H1 (cell line): ENCODE measurements at regions not wholly inside any gene's neighbourhood (a gene's known extent, or its start where the extent isn't known, plus 50 kb on each side); places are given as distances from the start of the nearest gene placed in this dataset.

ENCODE experiments used
- CTCF ChIA-PET: fragments of 300-600 bp; sonication (Branson Sonifier 250); formaldehyde crosslinking; loops from one replicate; lab custom pipeline; 2021; ENCODE audit not compliant: partially characterized antibody; lab: Charles Lee
- POLR2A ChIA-PET: fragments of 300-600 bp; sonication (Branson Sonifier 250); formaldehyde crosslinking; loops from one replicate; lab custom pipeline; 2021; ENCODE audit warnings: inconsistent platforms; ENCODE audit not compliant: partially characterized antibody; lab: Charles Lee
- DNase-seq, 2 experiments: peaks; one replicate each; pipeline versions ENCODE4 v3.0.0 to v3.0.0-alpha.2; 2010 to 2022; ENCODE audit warnings: low spot score in 2 of 2, low read depth in 1 of 2, mixed read lengths in 1 of 2
- FAIRE-seq: peaks from 2 replicates; lab custom pipeline; 2011; peaks lifted over from hg19 to GRCh38; lab: Jason Lieb, UNC
- H2AFZ ChIP-seq: 2 replicates; pipeline ENCODE4 v1.8.1; 2012; ENCODE audit warnings: low read length, inconsistent platforms
- H2AK5ac ChIP-seq: 2 replicates; pipeline ENCODE4 v1.6.1; 2013; ENCODE audit warnings: low read depth, low read length
- H2BK120ac ChIP-seq: replicated peaks from 2 replicates; pipeline ENCODE3; 2013; ENCODE audit warnings: low read depth, low read length, inconsistent platforms
- H2BK12ac ChIP-seq: 2 replicates; pipeline ENCODE4 v1.6.1; 2013; ENCODE audit warnings: low read depth, low read length
- H2BK15ac ChIP-seq: 2 replicates; pipeline ENCODE4 v1.6.1; 2013; ENCODE audit warnings: low read length
- H2BK20ac ChIP-seq: 2 replicates; pipeline ENCODE4 v1.6.1; 2013; ENCODE audit warnings: low read length
- H2BK5ac ChIP-seq: 2 replicates; pipeline ENCODE4 v1.6.1; 2013; ENCODE audit warnings: low read depth, low read length
- H3K14ac ChIP-seq: 2 replicates; pipeline ENCODE4 v1.6.1; 2013; ENCODE audit warnings: inconsistent platforms; ENCODE audit not compliant: insufficient read length
- H3K18ac ChIP-seq: 2 replicates; pipeline ENCODE4 v1.6.1; 2013; ENCODE audit warnings: low read length; ENCODE audit errors: extremely low read depth
- H3K23ac ChIP-seq: 2 replicates; pipeline ENCODE4 v1.6.1; 2013; ENCODE audit warnings: inconsistent platforms; ENCODE audit not compliant: insufficient read length
- H3K23me2 ChIP-seq: 2 replicates; pipeline ENCODE4 v1.6.1; 2013; ENCODE audit warnings: low read depth, low read length
- H3K27ac ChIP-seq: 2 replicates; pipeline ENCODE4 v1.6.1; 2011; ENCODE audit warnings: low read depth, low read length, inconsistent platforms
- H3K27me3 ChIP-seq, 4 experiments: replicated peaks in 1 of 4; 1 replicate in 1 of 4; 2 replicates in 3 of 4; pipeline versions ENCODE4 v1.6.1 to v1.8.1; 2011 to 2013; ENCODE audit warnings: low read length in 3 of 4, mild to moderate bottlenecking in 3 of 4, inconsistent platforms in 2 of 4, mixed read lengths in 2 of 4, moderate library complexity in 1 of 4; ENCODE audit not compliant: control insufficient read depth in 3 of 4, insufficient read depth in 3 of 4; ENCODE audit errors: extremely low read depth in 1 of 4
- H3K36me3 ChIP-seq, 4 experiments: 2 replicates each; pipeline versions ENCODE4 v1.6.1 to v1.8.1; 2011 to 2013; ENCODE audit warnings: mild to moderate bottlenecking in 4 of 4, low read length in 3 of 4, moderate library complexity in 2 of 4, control low read depth in 1 of 4, inconsistent platforms in 1 of 4; ENCODE audit not compliant: insufficient read depth in 4 of 4, control insufficient read depth in 2 of 4
- H3K4ac ChIP-seq: replicated peaks from 2 replicates; pipeline ENCODE3; 2013; ENCODE audit warnings: low read length, low read depth, mixed read lengths, inconsistent platforms; ENCODE audit not compliant: insufficient read length
- H3K4me1 ChIP-seq, 4 experiments: replicated peaks in 1 of 4; 1 replicate in 1 of 4; 2 replicates in 3 of 4; pipeline versions ENCODE4 v1.6.1 to v1.8.1; 2011 to 2013; ENCODE audit warnings: low read length in 3 of 4, inconsistent platforms in 2 of 4, mixed read lengths in 1 of 4; ENCODE audit not compliant: insufficient read depth in 4 of 4, control insufficient read depth in 3 of 4
- H3K4me2 ChIP-seq, 2 experiments: 2 replicates each; pipeline versions ENCODE4 v1.6.1 to v1.8.1; 2011 to 2013; ENCODE audit warnings: low read depth in 2 of 2, low read length in 2 of 2, control low read depth in 1 of 2, inconsistent platforms in 1 of 2, mild to moderate bottlenecking in 1 of 2; ENCODE audit not compliant: insufficient read depth in 1 of 2
- H3K4me3 ChIP-seq, 4 experiments: fragments of 200-600, 300-600 bp in 1 of 4; sonication (generic), shearing (Covaris generic), sonication (Bioruptor Twin) in 1 of 4; 2 replicates each; pipeline versions ENCODE4 v1.5.1 to v1.8.1; 2011 to 2016; ENCODE audit warnings: low read length in 4 of 4, low read depth in 3 of 4, control low read depth in 2 of 4, inconsistent platforms in 2 of 4, mild to moderate bottlenecking in 2 of 4, mixed read lengths in 1 of 4, moderate library complexity in 1 of 4; ENCODE audit not compliant: insufficient read depth in 2 of 4; ENCODE audit errors: extremely low read depth in 1 of 4
- H3K56ac ChIP-seq: replicated peaks from 2 replicates; pipeline ENCODE3; 2013; ENCODE audit warnings: low read depth, mild to moderate bottlenecking, mixed read lengths, low read length, inconsistent platforms; ENCODE audit not compliant: insufficient read length
- H3K79me1 ChIP-seq: 2 replicates; pipeline ENCODE4 v1.6.1; 2013; ENCODE audit warnings: low read depth, low read length, control low read depth
- H3K79me2 ChIP-seq, 2 experiments: 2 replicates each; pipeline versions ENCODE4 v1.6.1 to v1.8.1; 2012 to 2013; ENCODE audit warnings: low read length in 2 of 2, mild to moderate bottlenecking in 2 of 2, inconsistent platforms in 1 of 2; ENCODE audit not compliant: insufficient read depth in 2 of 2, control insufficient read depth in 1 of 2
- H3K9ac ChIP-seq, 4 experiments: replicated peaks in 1 of 4; 1 replicate in 1 of 4; 2 replicates in 3 of 4; pipeline versions ENCODE4 v1.6.1 to v1.8.1; 2011 to 2013; ENCODE audit warnings: low read depth in 3 of 4, low read length in 3 of 4, control low read depth in 2 of 4, mild to moderate bottlenecking in 2 of 4, moderate library complexity in 2 of 4, inconsistent platforms in 1 of 4; ENCODE audit errors: extremely low read depth in 1 of 4
- H3K9me3 ChIP-seq, 2 experiments: 2 replicates each; pipeline versions ENCODE4 v1.6.1 to v1.8.1; 2012 to 2013; ENCODE audit warnings: mild to moderate bottlenecking in 2 of 2, moderate library complexity in 2 of 2, control low read depth in 1 of 2, inconsistent platforms in 1 of 2, low read depth in 1 of 2, low read length in 1 of 2, mixed read lengths in 1 of 2; ENCODE audit not compliant: insufficient read depth in 2 of 2
- H4K20me1 ChIP-seq, 2 experiments: replicated peaks in 1 of 2; 2 replicates each; pipeline versions ENCODE3 to v1.8.1; 2011 to 2013; ENCODE audit warnings: inconsistent platforms in 2 of 2, low read length in 2 of 2, mild to moderate bottlenecking in 1 of 2; ENCODE audit not compliant: insufficient read depth in 2 of 2, control insufficient read depth in 1 of 2
- H4K5ac ChIP-seq: 2 replicates; pipeline ENCODE4 v1.6.1; 2013; ENCODE audit warnings: low read length, low read depth, mixed read lengths, inconsistent platforms; ENCODE audit not compliant: insufficient read length
- H4K8ac ChIP-seq: 2 replicates; pipeline ENCODE4 v1.8.0; 2013; ENCODE audit warnings: mild to moderate bottlenecking, moderate library complexity, low read length, inconsistent platforms; ENCODE audit not compliant: insufficient read depth; ENCODE audit errors: extremely low read depth
- H4K91ac ChIP-seq: replicated peaks from 2 replicates; pipeline ENCODE3; 2013; ENCODE audit warnings: low read length, mixed read lengths, inconsistent platforms; ENCODE audit not compliant: insufficient read length
- BCL11A ChIP-seq, 2 experiments: IDR thresholded peaks; one replicate each; pipeline ENCODE4 v1.6.1; 2011; ENCODE audit warnings: low read depth in 2 of 2, low read length in 2 of 2, mild to moderate bottlenecking in 2 of 2
- CBX8 ChIP-seq: fragments of 300-800, 300-1000 bp; sonication (generic); IDR thresholded peaks from 2 replicates; pipeline ENCODE4 v1.7.1; 2016; ENCODE audit warnings: low read depth, low read length, borderline replicate concordance
- CHD2 ChIP-seq: IDR thresholded peaks from 2 replicates; pipeline ENCODE4 v1.6.1; 2012; ENCODE audit warnings: low read length, improper control_type of control experiment
- HDAC2 ChIP-seq, 2 experiments: fragments of 300-600 bp in 1 of 2; sonication (generic) in 1 of 2; IDR thresholded peaks; 2 replicates each; pipeline ENCODE4 v1.6.1; 2011 to 2012; ENCODE audit warnings: low read depth in 2 of 2, low read length in 2 of 2, mild to moderate bottlenecking in 2 of 2, moderate library complexity in 2 of 2, borderline replicate concordance in 1 of 2, inconsistent platforms in 1 of 2
- JUN ChIP-seq: IDR thresholded peaks from 2 replicates; pipeline ENCODE4 v1.6.1; 2011; ENCODE audit warnings: low read depth, mild to moderate bottlenecking, improper control_type of control experiment, low read length
- KDM4A ChIP-seq: IDR thresholded peaks from one replicate; pipeline ENCODE4 v1.7.1; 2012; ENCODE audit warnings: low read depth, mild to moderate bottlenecking, moderate library complexity, low read length, inconsistent platforms; ENCODE audit not compliant: severe bottlenecking
- RAD21 ChIP-seq, 2 experiments: IDR thresholded peaks in 1 of 2; conservative IDR thresholded peaks in 1 of 2; 2 replicates each; pipeline ENCODE4 v1.6.1; 2011; ENCODE audit warnings: low read depth in 2 of 2, low read length in 2 of 2, improper control_type of control experiment in 1 of 2, inconsistent platforms in 1 of 2, mild to moderate bottlenecking in 1 of 2, moderate library complexity in 1 of 2
- SIRT6 ChIP-seq: IDR thresholded peaks from one replicate; pipeline ENCODE4 v1.7.1; 2012; ENCODE audit warnings: low read length, inconsistent platforms
- SP2 ChIP-seq: IDR thresholded peaks from 2 replicates; pipeline ENCODE4 v1.6.1; 2012; ENCODE audit warnings: mild to moderate bottlenecking, low read length, inconsistent platforms

DNA sequence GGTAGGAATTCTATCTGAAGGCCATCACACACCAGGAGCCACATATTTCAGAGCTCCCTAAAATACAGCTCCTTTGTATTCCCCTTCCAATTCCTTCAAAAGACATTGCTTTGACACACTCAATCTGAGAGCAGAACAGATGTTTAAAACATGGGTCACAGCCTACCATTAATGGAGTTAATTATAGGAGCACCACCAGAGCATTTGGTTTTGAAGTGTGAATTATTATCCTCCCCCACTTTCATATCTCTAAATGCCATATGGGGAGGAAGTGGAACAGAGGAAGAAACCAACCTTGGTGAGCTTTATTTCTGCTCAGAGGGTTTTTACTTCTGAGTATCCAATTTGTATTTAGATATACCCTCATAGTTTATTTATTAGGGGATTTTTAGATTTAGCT, 50.7 kb upstream of the TNFRSF21 start:
- ChIA-PET POLR2A (no interaction called here), CTCF (no interaction called here)
- H3K9ac ChIP-seq = no peak overlapping the region
- no peaks in the 10 kb centered on the region for H3K79me1 ChIP-seq
- H4K91ac ChIP-seq = no peak overlapping the region
- H3K27ac ChIP-seq = no peak overlapping the region
- no peaks in the 10 kb centered on the region for H3K9me3 ChIP-seq
- H4K8ac ChIP-seq = no peak overlapping the region
- H3K4ac ChIP-seq = no peak overlapping the region
- H3K36me3 ChIP-seq = no peaks in the 10 kb centered on the region
- H3K18ac ChIP-seq = no peak overlapping the region
- DNase-seq (no peak), FAIRE-seq (no peak)
- no peak overlapping the region for H2BK15ac ChIP-seq
- H2BK20ac ChIP-seq = no peak overlapping the region
- H3K79me2 ChIP-seq = no peaks in the 10 kb centered on the region
- 0 out of 2 replicates have a peak overlapping the region, but pooled peaks have one; percentile 81 for H2BK12ac ChIP-seq
- no peak overlapping the region for H3K56ac ChIP-seq
- no peak overlapping the region for H3K4me3 ChIP-seq
- no peak overlapping the region for H3K23ac ChIP-seq
- no peak overlapping the region for H2AK5ac ChIP-seq
- no peak overlapping the region for H3K4me2 ChIP-seq
- no peaks in the 10 kb centered on the region for H3K23me2 ChIP-seq
- no peaks in the 10 kb centered on the region for H4K20me1 ChIP-seq
- no peak overlapping the region for H2BK120ac ChIP-seq
- no peak overlapping the region for H3K14ac ChIP-seq
- peaks cover 0 to 4% (median 1%) of the 10 kb centered on the region in 4 experiments; a peak in 2 of 7 replicates for H3K4me1 ChIP-seq
- no peak overlapping the region for H2AFZ ChIP-seq
- no peaks in the 10 kb centered on the region for H3K27me3 ChIP-seq
- H2BK5ac ChIP-seq = no peak overlapping the region
- H4K5ac ChIP-seq = no peak overlapping the region
- no peak for TF ChIP-seq KDM4A
- TF ChIP-seq HDAC2 (IDR thresholded peaks at IDR 0.05; ENCODE audit: borderline replicate concordance in 1 of 2, low read depth in 2 of 2, low read length in 2 of 2) = no peak
- TF ChIP-seq RAD21 (IDR thresholded peaks at IDR 0.05 in 1 of 2, conservative IDR thresholded peaks at IDR 0.05 in 1 of 2; ENCODE audit: low read depth in 2 of 2, low read length in 2 of 2) = no peak
- no peak for TF ChIP-seq CBX8
- TF ChIP-seq CHD2 = no peak
- TF ChIP-seq BCL11A (IDR thresholded peaks at IDR 0.05; ENCODE audit: low read depth in 2 of 2, low read length in 2 of 2) = no peak
- no peak for TF ChIP-seq JUN
- TF ChIP-seq SIRT6 = no peak
- no peak for TF ChIP-seq SP2
